SK-N-SH treated with all-trans-retinoic acid at 6 μM for 48 hours (cell line): ENCODE measurements at regions not wholly inside any gene's neighbourhood (a gene's known extent, or its start where the extent isn't known, plus 50 kb on each side); places are given as distances from the start of the nearest gene placed in this dataset.

Experiments
- ATAC-seq: fragments of 200-7000 bp; cut with Tn5 transposase; 3 replicates; pipeline ENCODE4 v1.9.1; 2020; ENCODE audit warnings: mild to moderate bottlenecking, moderate library complexity
- ARNTL ChIP-seq: fragments of 450-650 bp; formaldehyde crosslinking; IDR thresholded peaks from 2 replicates; pipeline ENCODE4 v1.5.0; 2020; ENCODE audit warnings: low read depth, mild to moderate bottlenecking, moderate library complexity, borderline replicate concordance
- BACH2 ChIP-seq: fragments of 250-450 bp; sonication (Bioruptor Pico); IDR thresholded peaks from 2 replicates; pipeline ENCODE4 v1.9.0; 2021; ENCODE audit warnings: mild to moderate bottlenecking, borderline replicate concordance
- CSDC2 ChIP-seq: fragments of 250-450 bp; sonication (Bioruptor Pico); IDR thresholded peaks from 2 replicates; pipeline ENCODE4 v1.5.0; 2020; ENCODE audit warnings: mild to moderate bottlenecking, moderate library complexity
- CSRNP3 ChIP-seq: fragments of 250-450 bp; sonication (Bioruptor Pico); IDR thresholded peaks from 2 replicates; pipeline ENCODE4 v1.5.1; 2021; ENCODE audit warnings: mild to moderate bottlenecking, moderate library complexity
- GLIS3 ChIP-seq: fragments of 250-450 bp; sonication (Bioruptor Pico); IDR thresholded peaks from 2 replicates; pipeline ENCODE4 v1.5.0; 2020; ENCODE audit warnings: mild to moderate bottlenecking, moderate library complexity
- ISL1 ChIP-seq: fragments of 250-450 bp; sonication (Bioruptor Pico); IDR thresholded peaks from 2 replicates; pipeline ENCODE4 v2.1.2; 2022; ENCODE audit warnings: mild to moderate bottlenecking, moderate library complexity
- OSR1 ChIP-seq: fragments of 250-450 bp; sonication (Bioruptor Pico); IDR thresholded peaks from 2 replicates; pipeline ENCODE4 v1.8.0; 2022; ENCODE audit warnings: moderate library complexity, mild to moderate bottlenecking, inconsistent platforms
- PATZ1 ChIP-seq: fragments of 250-450 bp; sonication (Bioruptor Pico); IDR thresholded peaks from 2 replicates; pipeline ENCODE4 v1.8.0; 2020; ENCODE audit warnings: mild to moderate bottlenecking, moderate library complexity, borderline replicate concordance
- RARB ChIP-seq: fragments of 250-450 bp; sonication (Bioruptor Pico); IDR thresholded peaks from 2 replicates; pipeline ENCODE4 v1.8.0; 2021; ENCODE audit warnings: mild to moderate bottlenecking, moderate library complexity
- SNAI2 ChIP-seq: fragments of 250-450 bp; sonication (Bioruptor Pico); IDR thresholded peaks from 2 replicates; pipeline ENCODE4 v1.5.0; 2020; ENCODE audit warnings: mild to moderate bottlenecking, moderate library complexity
- TCF4 ChIP-seq: fragments of 250-450 bp; sonication (Bioruptor Pico); IDR thresholded peaks from 2 replicates; pipeline ENCODE4 v1.8.0; 2021; ENCODE audit warnings: mild to moderate bottlenecking, moderate library complexity, borderline replicate concordance
- TOX ChIP-seq: fragments of 250-450 bp; sonication (Bioruptor Pico); IDR thresholded peaks from 2 replicates; pipeline ENCODE4 v1.8.0; 2021; ENCODE audit warnings: mild to moderate bottlenecking, moderate library complexity, borderline replicate concordance
- ZC3H10 ChIP-seq: fragments of 250-450 bp; sonication (Bioruptor Pico); IDR thresholded peaks from 2 replicates; pipeline ENCODE4 v1.5.1; 2021; ENCODE audit warnings: mild to moderate bottlenecking, moderate library complexity
- ZFP3 ChIP-seq: fragments of 250-450 bp; sonication (Bioruptor Pico); IDR thresholded peaks from 2 replicates; pipeline ENCODE4 v1.5.0; 2020; ENCODE audit warnings: mild to moderate bottlenecking, moderate library complexity
- ZFP30 ChIP-seq: fragments of 450-650 bp; formaldehyde crosslinking; IDR thresholded peaks from 2 replicates; pipeline ENCODE4 v1.5.0; 2022; ENCODE audit warnings: mild to moderate bottlenecking, moderate library complexity
- ZNF565 ChIP-seq: fragments of 450-650 bp; formaldehyde crosslinking; conservative IDR thresholded peaks from 2 replicates; pipeline ENCODE4 v1.5.0; 2020; ENCODE audit warnings: low read depth, mild to moderate bottlenecking, moderate library complexity
- ZNF8 ChIP-seq: fragments of 450-650 bp; formaldehyde crosslinking; IDR thresholded peaks from 2 replicates; pipeline ENCODE4 v1.5.0; 2020; ENCODE audit warnings: mild to moderate bottlenecking, moderate library complexity
- TF ChIP-seq, protein P1 (sequence below): fragments of 250-450 bp; sonication (Bioruptor Pico); IDR thresholded peaks from 2 replicates; pipeline ENCODE4 v1.5.0; 2020; ENCODE audit warnings: mild to moderate bottlenecking, moderate library complexity
- TF ChIP-seq, protein P2 (sequence below): fragments of 250-450 bp; sonication (Bioruptor Pico); IDR thresholded peaks from 2 replicates; pipeline ENCODE4 v1.8.0; 2021; ENCODE audit warnings: low read depth, mild to moderate bottlenecking, moderate library complexity, borderline replicate concordance

DNA sequence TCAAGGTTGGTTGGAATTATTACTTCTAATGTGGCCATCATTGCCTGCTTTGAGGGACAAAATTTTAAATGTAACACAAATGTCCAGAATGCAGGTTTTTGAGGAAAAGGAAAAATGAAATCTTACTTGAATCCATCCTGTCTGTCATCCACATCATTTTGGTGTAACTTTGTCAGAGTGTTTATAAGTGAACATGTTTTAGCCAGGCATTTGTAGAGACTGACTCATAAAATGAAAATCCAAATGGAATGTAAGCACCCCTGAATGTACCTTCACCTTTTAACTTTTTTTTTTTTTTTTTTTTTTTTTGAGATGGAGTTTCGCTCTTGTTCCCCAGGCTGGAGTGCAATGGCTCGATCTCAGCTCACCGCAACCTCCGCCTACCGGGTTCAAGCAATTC is 141.8 kb upstream of the BNIP2 start:
- TF ChIP-seq ZC3H10 (CRISPR knock-in tag): no peak
- no peak for TF ChIP-seq GLIS3 (CRISPR knock-in tag)
- TF ChIP-seq SNAI2: no peak
- no peak for TF ChIP-seq TOX (CRISPR knock-in tag)
- TF ChIP-seq OSR1: no peak
- no peak for TF ChIP-seq ZFP3 (CRISPR knock-in tag)
- TF ChIP-seq, protein P1, sequence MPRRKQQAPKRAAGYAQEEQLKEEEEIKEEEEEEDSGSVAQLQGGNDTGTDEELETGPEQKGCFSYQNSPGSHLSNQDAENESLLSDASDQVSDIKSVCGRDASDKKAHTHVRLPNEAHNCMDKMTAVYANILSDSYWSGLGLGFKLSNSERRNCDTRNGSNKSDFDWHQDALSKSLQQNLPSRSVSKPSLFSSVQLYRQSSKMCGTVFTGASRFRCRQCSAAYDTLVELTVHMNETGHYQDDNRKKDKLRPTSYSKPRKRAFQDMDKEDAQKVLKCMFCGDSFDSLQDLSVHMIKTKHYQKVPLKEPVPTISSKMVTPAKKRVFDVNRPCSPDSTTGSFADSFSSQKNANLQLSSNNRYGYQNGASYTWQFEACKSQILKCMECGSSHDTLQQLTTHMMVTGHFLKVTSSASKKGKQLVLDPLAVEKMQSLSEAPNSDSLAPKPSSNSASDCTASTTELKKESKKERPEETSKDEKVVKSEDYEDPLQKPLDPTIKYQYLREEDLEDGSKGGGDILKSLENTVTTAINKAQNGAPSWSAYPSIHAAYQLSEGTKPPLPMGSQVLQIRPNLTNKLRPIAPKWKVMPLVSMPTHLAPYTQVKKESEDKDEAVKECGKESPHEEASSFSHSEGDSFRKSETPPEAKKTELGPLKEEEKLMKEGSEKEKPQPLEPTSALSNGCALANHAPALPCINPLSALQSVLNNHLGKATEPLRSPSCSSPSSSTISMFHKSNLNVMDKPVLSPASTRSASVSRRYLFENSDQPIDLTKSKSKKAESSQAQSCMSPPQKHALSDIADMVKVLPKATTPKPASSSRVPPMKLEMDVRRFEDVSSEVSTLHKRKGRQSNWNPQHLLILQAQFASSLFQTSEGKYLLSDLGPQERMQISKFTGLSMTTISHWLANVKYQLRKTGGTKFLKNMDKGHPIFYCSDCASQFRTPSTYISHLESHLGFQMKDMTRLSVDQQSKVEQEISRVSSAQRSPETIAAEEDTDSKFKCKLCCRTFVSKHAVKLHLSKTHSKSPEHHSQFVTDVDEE (CRISPR knock-in tag): no peak
- no peak for TF ChIP-seq ZNF565 (CRISPR knock-in tag)
- TF ChIP-seq ZFP30 (CRISPR knock-in tag): no peak
- no peak for TF ChIP-seq PATZ1
- no peak for TF ChIP-seq TCF4
- TF ChIP-seq, protein P2, sequence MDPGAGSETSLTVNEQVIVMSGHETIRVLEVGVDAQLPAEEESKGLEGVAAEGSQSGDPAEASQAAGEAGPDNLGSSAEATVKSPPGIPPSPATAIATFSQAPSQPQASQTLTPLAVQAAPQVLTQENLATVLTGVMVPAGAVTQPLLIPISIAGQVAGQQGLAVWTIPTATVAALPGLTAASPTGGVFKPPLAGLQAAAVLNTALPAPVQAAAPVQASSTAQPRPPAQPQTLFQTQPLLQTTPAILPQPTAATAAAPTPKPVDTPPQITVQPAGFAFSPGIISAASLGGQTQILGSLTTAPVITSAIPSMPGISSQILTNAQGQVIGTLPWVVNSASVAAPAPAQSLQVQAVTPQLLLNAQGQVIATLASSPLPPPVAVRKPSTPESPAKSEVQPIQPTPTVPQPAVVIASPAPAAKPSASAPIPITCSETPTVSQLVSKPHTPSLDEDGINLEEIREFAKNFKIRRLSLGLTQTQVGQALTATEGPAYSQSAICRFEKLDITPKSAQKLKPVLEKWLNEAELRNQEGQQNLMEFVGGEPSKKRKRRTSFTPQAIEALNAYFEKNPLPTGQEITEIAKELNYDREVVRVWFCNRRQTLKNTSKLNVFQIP (CRISPR knock-in tag): no peak
- no peak for TF ChIP-seq CSDC2
- no peak for TF ChIP-seq ISL1 (CRISPR knock-in tag)
- no peak for TF ChIP-seq RARB (CRISPR knock-in tag)
- TF ChIP-seq ARNTL (CRISPR knock-in tag): no peak
- ATAC-seq: no peak

DNA sequence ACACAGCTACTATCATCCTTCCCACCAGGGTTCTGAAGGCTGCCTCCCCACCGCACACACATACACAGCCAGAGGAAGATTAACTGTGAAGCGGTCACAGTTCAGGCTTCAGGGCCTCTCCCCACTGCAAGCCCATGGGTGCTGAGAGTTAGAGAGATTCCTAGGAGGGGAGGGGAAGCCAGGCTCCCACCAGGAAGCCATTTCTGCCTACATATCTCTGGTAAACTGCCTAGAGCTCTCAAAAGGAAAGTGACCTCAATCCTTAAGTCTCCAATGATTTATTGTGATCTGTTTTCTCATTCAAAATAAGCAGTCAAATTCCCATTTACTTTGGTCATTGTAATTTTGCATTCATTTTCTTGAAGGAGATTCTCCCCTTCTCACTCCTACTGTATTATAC is 141.0 kb upstream of the BNIP2 start:
- TF ChIP-seq CSRNP3 (CRISPR knock-in tag) (no peak), GLIS3 (CRISPR knock-in tag) (no peak), ZNF8 (CRISPR knock-in tag) (no peak), RARB (CRISPR knock-in tag) (no peak), TOX (CRISPR knock-in tag) (no peak), CSDC2 (no peak), ZFP3 (CRISPR knock-in tag) (no peak), BACH2 (no peak), SNAI2 (no peak), PATZ1 (no peak)
- TF ChIP-seq, protein P2 (CRISPR knock-in tag): no peak
- TF ChIP-seq, protein P1 (CRISPR knock-in tag): no peak
- no peak for ATAC-seq
